GM13977 (cell line): ENCODE measurements at regions not wholly inside any gene's neighbourhood (a gene's known extent, or its start where the extent isn't known, plus 50 kb on each side); places are given as distances from the start of the nearest gene placed in this dataset.

Experiments used
- DNase-seq: peaks from one replicate; pipeline ENCODE4 v3.0.0; 2012; ENCODE audit warnings: low spot score
- in situ Hi-C: fragments of 300-500 bp; cut with MboI; formaldehyde crosslinking; loops from one replicate; pipeline ENCODE4 v1.12.0; 2022; ENCODE audit warnings: low sequenced_read_pairs, low pct_unique_long_range_greater_than_20kb, mixed read lengths, inconsistent platforms; ENCODE audit not compliant: unreplicated experiment
- TF ChIP-seq, protein P1 (sequence below): IDR thresholded peaks from 2 replicates; pipeline ENCODE4 v1.5.1; 2012; ENCODE audit warnings: mild to moderate bottlenecking, control low read depth; ENCODE audit not compliant: insufficient read depth; ENCODE audit errors: extremely low read depth, missing control alignments

- TF ChIP-seq, protein P1, sequence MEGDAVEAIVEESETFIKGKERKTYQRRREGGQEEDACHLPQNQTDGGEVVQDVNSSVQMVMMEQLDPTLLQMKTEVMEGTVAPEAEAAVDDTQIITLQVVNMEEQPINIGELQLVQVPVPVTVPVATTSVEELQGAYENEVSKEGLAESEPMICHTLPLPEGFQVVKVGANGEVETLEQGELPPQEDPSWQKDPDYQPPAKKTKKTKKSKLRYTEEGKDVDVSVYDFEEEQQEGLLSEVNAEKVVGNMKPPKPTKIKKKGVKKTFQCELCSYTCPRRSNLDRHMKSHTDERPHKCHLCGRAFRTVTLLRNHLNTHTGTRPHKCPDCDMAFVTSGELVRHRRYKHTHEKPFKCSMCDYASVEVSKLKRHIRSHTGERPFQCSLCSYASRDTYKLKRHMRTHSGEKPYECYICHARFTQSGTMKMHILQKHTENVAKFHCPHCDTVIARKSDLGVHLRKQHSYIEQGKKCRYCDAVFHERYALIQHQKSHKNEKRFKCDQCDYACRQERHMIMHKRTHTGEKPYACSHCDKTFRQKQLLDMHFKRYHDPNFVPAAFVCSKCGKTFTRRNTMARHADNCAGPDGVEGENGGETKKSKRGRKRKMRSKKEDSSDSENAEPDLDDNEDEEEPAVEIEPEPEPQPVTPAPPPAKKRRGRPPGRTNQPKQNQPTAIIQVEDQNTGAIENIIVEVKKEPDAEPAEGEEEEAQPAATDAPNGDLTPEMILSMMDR, result no peak
- no peak for DNase-seq
- in situ Hi-C loops, result no loop called here
Measured at GRCh38 chrX:74220277-74220676, 83.7 kb upstream of the ZCCHC13 start.

GRCh38 chrX:74218895-74219294 lies 85.1 kb upstream of the ZCCHC13 start:
- in situ Hi-C loops, result no loop called here
- TF ChIP-seq, protein P1, result no peak
- no peak for DNase-seq

DNA sequence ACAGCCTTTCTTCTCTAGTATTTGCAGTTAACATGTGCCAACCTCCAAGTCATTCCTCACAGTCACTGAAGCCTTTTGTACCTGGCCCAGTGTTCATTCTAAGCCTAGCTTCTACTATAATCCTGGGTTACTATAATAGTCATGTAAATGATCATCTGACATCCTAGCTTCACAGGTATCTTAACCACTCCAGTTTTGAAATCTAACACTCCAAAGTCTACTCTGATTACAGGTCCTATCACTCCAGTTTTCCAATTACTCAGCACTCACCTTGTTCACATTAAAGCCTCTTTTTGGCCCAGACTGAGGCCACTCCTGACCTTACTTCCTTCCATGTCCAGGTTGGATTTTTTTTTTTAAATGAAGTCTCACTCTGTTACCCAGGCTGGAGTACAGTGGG lies 87.6 kb upstream of the ZCCHC13 start:
- DNase-seq, result no peak
- in situ Hi-C loops, result no loop called here
- TF ChIP-seq, protein P1, result no peak

- TF ChIP-seq, protein P1, result no peak
- in situ Hi-C loops, result no loop called here
- no peak for DNase-seq
Measured at GRCh38 chrX:74211911-74212310, 92.1 kb upstream of the ZCCHC13 start.

- no peak for DNase-seq
- in situ Hi-C loops, result no loop called here
- TF ChIP-seq, protein P1, result no peak
Measured at GRCh38 chrX:74207539-74207938, 96.4 kb upstream of the ZCCHC13 start.

GRCh38 chrX:74195605-74196004 lies 108.4 kb upstream of the ZCCHC13 start:
- DNase-seq, result no peak
- TF ChIP-seq, protein P1, result no peak
- in situ Hi-C loops, result no loop called here

DNA sequence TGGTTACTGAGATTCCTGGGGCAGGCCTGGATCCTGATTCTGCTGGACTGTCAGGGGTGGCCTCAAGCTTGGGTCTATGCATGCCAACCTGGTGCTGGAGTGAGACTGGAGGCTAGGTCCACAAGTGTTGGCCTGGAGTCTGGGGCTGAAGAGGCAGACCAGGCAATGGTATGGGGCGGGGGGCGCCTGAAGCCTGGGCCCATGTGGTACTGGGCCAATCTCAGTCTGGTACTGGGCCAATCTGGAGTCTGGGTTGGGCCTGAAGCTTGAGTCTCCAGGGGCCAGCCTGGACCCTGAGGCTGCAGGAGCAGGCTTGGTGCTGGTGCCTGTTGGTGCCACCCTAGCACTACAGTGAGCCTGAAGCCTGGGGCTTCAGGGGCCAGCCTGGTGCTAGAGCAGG lies 108.9 kb upstream of the ZCCHC13 start:
- in situ Hi-C loops, result no loop called here
- no peak for DNase-seq
- TF ChIP-seq, protein P1, result no peak
